GM23338 (cell line): ENCODE measurements at regions not wholly inside any gene's neighbourhood (a gene's known extent, or its start where the extent isn't known, plus 50 kb on each side); places are given as distances from the start of the nearest gene placed in this dataset.

Source experiments
- ATAC-seq: fragments of 200-7000 bp; cut with Tn5 transposase; 3 replicates; pipeline ENCODE4 v1.9.1; 2020
- DNase-seq: peaks from one replicate; pipeline ENCODE4 v3.0.0-alpha.2; 2015; ENCODE audit warnings: low spot score
- H2AFZ ChIP-seq: fragments of 200-600 bp; sonication (generic); 2 replicates; pipeline ENCODE4 v1.8.0; 2016; ENCODE audit warnings: antibody characterized with exemption, mild to moderate bottlenecking, moderate library complexity
- H3F3A ChIP-seq: fragments of 200-600 bp; sonication (generic); replicated peaks from 2 replicates; pipeline ENCODE4 v1.8.0; 2017; ENCODE audit warnings: antibody characterized with exemption, mixed run types, low read depth
- H3K27ac ChIP-seq: fragments of 200-600 bp; sonication (generic); 2 replicates; pipeline ENCODE4 v1.6.1; 2016; ENCODE audit warnings: low read depth
- H3K27me3 ChIP-seq: fragments of 200-600 bp; sonication (generic); 2 replicates; pipeline ENCODE4 v1.8.0; 2016; ENCODE audit warnings: mild to moderate bottlenecking, mixed run types, moderate library complexity; ENCODE audit not compliant: insufficient read depth
- H3K36me3 ChIP-seq: fragments of 200-600 bp; sonication (generic); 2 replicates; pipeline ENCODE4 v1.8.0; 2016; ENCODE audit warnings: mild to moderate bottlenecking; ENCODE audit not compliant: insufficient read depth
- H3K4me1 ChIP-seq: fragments of 200-600 bp; sonication (generic); 2 replicates; pipeline ENCODE4 v1.8.0; 2016; ENCODE audit warnings: mild to moderate bottlenecking, moderate library complexity; ENCODE audit not compliant: insufficient read depth
- H3K4me2 ChIP-seq: fragments of 200-600 bp; sonication (generic); 2 replicates; pipeline ENCODE4 v1.7.1; 2017; ENCODE audit warnings: mixed run types
- H3K4me3 ChIP-seq: fragments of 200-600 bp; sonication (generic); 2 replicates; pipeline ENCODE4 v1.6.1; 2016; ENCODE audit warnings: mixed run types
- H3K79me2 ChIP-seq: fragments of 200-600 bp; sonication (generic); replicated peaks from 2 replicates; pipeline ENCODE4 v1.8.0; 2017; ENCODE audit warnings: mild to moderate bottlenecking; ENCODE audit not compliant: insufficient read depth
- H3K9me2 ChIP-seq: fragments of 200-600 bp; sonication (generic); 2 replicates; pipeline ENCODE4 v1.8.0; 2017; ENCODE audit not compliant: insufficient read depth
- H4K20me1 ChIP-seq: fragments of 200-600 bp; sonication (generic); replicated peaks from 2 replicates; pipeline ENCODE4 v1.8.0; 2017; ENCODE audit warnings: mild to moderate bottlenecking; ENCODE audit not compliant: insufficient read depth
- H3K27ac Mint-ChIP-seq: 2 replicates; pipeline ENCODE4 v1.8.0; 2020; ENCODE audit warnings: inconsistent platforms, mild to moderate bottlenecking, moderate library complexity, mixed read lengths
- H3K27me3 Mint-ChIP-seq: 3 replicates; pipeline ENCODE4 v1.8.0; 2022; ENCODE audit warnings: low read depth, mild to moderate bottlenecking, moderate library complexity, mixed read lengths, inconsistent platforms; ENCODE audit not compliant: insufficient read depth, poor library complexity
- H3K36me3 Mint-ChIP-seq: 3 replicates; pipeline ENCODE4 v1.8.0; 2021; ENCODE audit warnings: low read depth, mild to moderate bottlenecking, inconsistent platforms, moderate library complexity, mixed read lengths
- H3K4me1 Mint-ChIP-seq: 3 replicates; pipeline ENCODE4 v1.8.0; 2020; ENCODE audit warnings: mild to moderate bottlenecking, inconsistent platforms, mixed read lengths
- H3K4me3 Mint-ChIP-seq: 3 replicates; pipeline ENCODE4 v1.8.0; 2021; ENCODE audit warnings: moderate library complexity, mild to moderate bottlenecking, inconsistent platforms, mixed read lengths
- H3K9me3 Mint-ChIP-seq: 3 replicates; pipeline ENCODE4 v1.8.0; 2020; ENCODE audit warnings: moderate library complexity, mild to moderate bottlenecking, inconsistent platforms, mixed read lengths
- CREB1 ChIP-seq: fragments of 250-450 bp; sonication (Bioruptor Pico); IDR thresholded peaks from 2 replicates; pipeline ENCODE4 v1.5.0; 2020; ENCODE audit warnings: low read depth, mild to moderate bottlenecking, moderate library complexity
- ETS1 ChIP-seq: IDR thresholded peaks from 2 replicates; pipeline ENCODE4 v1.6.1; 2016; ENCODE audit warnings: antibody characterized with exemption
- EZH2 ChIP-seq: fragments of 200-600 bp; sonication (generic); IDR thresholded peaks from one replicate; pipeline ENCODE4 v1.8.0; 2017; ENCODE audit warnings: antibody characterized with exemption, mild to moderate bottlenecking, low read depth; ENCODE audit not compliant: unreplicated experiment
- JUNB ChIP-seq: IDR thresholded peaks from one replicate; pipeline ENCODE4 v1.6.1; 2016; ENCODE audit warnings: antibody characterized with exemption; ENCODE audit not compliant: unreplicated experiment
- NANOG ChIP-seq: IDR thresholded peaks from 2 replicates; pipeline ENCODE4 v1.6.1; 2016; ENCODE audit warnings: antibody characterized with exemption, borderline replicate concordance
- POLR2AphosphoS5 ChIP-seq: IDR thresholded peaks from 2 replicates; pipeline ENCODE4 v1.6.1; 2016; ENCODE audit warnings: antibody characterized with exemption, low read depth
- ZNF462 ChIP-seq: fragments of 250-450 bp; sonication (Bioruptor Pico); IDR thresholded peaks from 2 replicates; pipeline ENCODE4 v1.5.0; 2020; ENCODE audit warnings: mild to moderate bottlenecking, moderate library complexity

GRCh38 chr10:25786161-25786560 is 147.9 kb upstream of the MYO3A start:
- ATAC-seq = no peak
- H3K36me3 Mint-ChIP-seq = no peaks in the 10 kb centered on the region

More at GRCh38 chr10:25786161-25786560, 147.9 kb upstream of the MYO3A start:
- H3K27me3 ChIP-seq = no peaks in the 10 kb centered on the region
- Mint-ChIP-seq H3K4me3 (no peak overlapping the region), H3K4me1 (peaks cover 20% of the 10 kb centered on the region), H3K27me3 (peaks cover 8% of the 10 kb centered on the region), H3K27ac (no peak overlapping the region), H3K9me3 (no peaks in the 10 kb centered on the region; the same call in 1 of the 3 replicates)
- H3K4me2 ChIP-seq = no peak overlapping the region
- H2AFZ ChIP-seq = 0 out of 2 replicates have a peak overlapping the region, but pooled peaks have one; percentile 28
- H3K4me3 ChIP-seq = no peak overlapping the region
- TF ChIP-seq POLR2AphosphoS5 (no peak), JUNB (no peak), ZNF462 (CRISPR knock-in tag) (no peak), ETS1 (no peak), CREB1 (CRISPR knock-in tag) (no peak), NANOG (no peak), EZH2 (no peak)
- peaks cover 39% of the 10 kb centered on the region for H3K4me1 ChIP-seq
- H3K27ac ChIP-seq = no peak overlapping the region
- no peaks in the 10 kb centered on the region for H3K9me2 ChIP-seq
- H3F3A ChIP-seq = no peaks in the 10 kb centered on the region
- no peaks in the 10 kb centered on the region for H3K79me2 ChIP-seq
- H3K36me3 ChIP-seq = no peaks in the 10 kb centered on the region
- H4K20me1 ChIP-seq = no peaks in the 10 kb centered on the region
- no peak for DNase-seq
